GM21423 (cell line): ENCODE measurements at regions not wholly inside any gene's neighbourhood (a gene's known extent, or its start where the extent isn't known, plus 50 kb on each side); places are given as distances from the start of the nearest gene placed in this dataset.

Experiments used
- ATAC-seq: cut with Tn5 transposase; IDR thresholded peaks from one replicate; pipeline ENCODE4 v1.9.1; 2021; ENCODE audit warnings: mild to moderate bottlenecking, moderate library complexity; ENCODE audit not compliant: unreplicated experiment

- no peak for ATAC-seq
These were observed 724.2 kb upstream of the CELF2 start for GRCh38 chr10:10293481-10293951.

GRCh38 chr10:10294184-10294880 is 723.3 kb upstream of the CELF2 start:
- no peak for ATAC-seq

GRCh38 chr10:10294881-10295529 is 722.7 kb upstream of the CELF2 start:
- no peak for ATAC-seq

GRCh38 chr10:10295537-10295936 is 722.1 kb upstream of the CELF2 start:
- no peak for ATAC-seq

GRCh38 chr10:10302689-10303088 is 715.0 kb upstream of the CELF2 start:
- ATAC-seq = no peak

GRCh38 chr10:10307036-10307435 is 710.6 kb upstream of the CELF2 start:
- ATAC-seq = no peak

- ATAC-seq = no peak
These were observed 710.1 kb upstream of the CELF2 start for GRCh38 chr10:10307551-10307950.

- no peak for ATAC-seq
These were observed 707.2 kb upstream of the CELF2 start for GRCh38 chr10:10310498-10310897.

- ATAC-seq = no peak
These were observed 705.7 kb upstream of the CELF2 start for GRCh38 chr10:10311966-10312365.

GRCh38 chr10:10313149-10313835 is 704.4 kb upstream of the CELF2 start:
- ATAC-seq = no peak

- no peak for ATAC-seq
These were observed 703.0 kb upstream of the CELF2 start for GRCh38 chr10:10314626-10315025.

GRCh38 chr10:10315989-10316388 is 701.7 kb upstream of the CELF2 start:
- no peak for ATAC-seq

- ATAC-seq = no peak
These were observed 700.5 kb upstream of the CELF2 start for GRCh38 chr10:10317151-10317550.

GRCh38 chr10:10318856-10319255 is 698.8 kb upstream of the CELF2 start:
- ATAC-seq = no peak

GRCh38 chr10:10320956-10321355 is 696.7 kb upstream of the CELF2 start:
- ATAC-seq = no peak

- no peak for ATAC-seq
These were observed 691.6 kb upstream of the CELF2 start for GRCh38 chr10:10326116-10326515.

GRCh38 chr10:10327934-10328333 is 689.7 kb upstream of the CELF2 start:
- no peak for ATAC-seq

- no peak for ATAC-seq
These were observed 687.3 kb upstream of the CELF2 start for GRCh38 chr10:10330418-10330817.

- ATAC-seq = no peak
These were observed 684.9 kb upstream of the CELF2 start for GRCh38 chr10:10332786-10333185.

- no peak for ATAC-seq
These were observed 684.0 kb upstream of the CELF2 start for GRCh38 chr10:10333622-10334021.

GRCh38 chr10:10338339-10338738 is 679.3 kb upstream of the CELF2 start:
- no peak for ATAC-seq
